Fibroblast of skin of right quadriceps (primary cell): ENCODE measurements at regions not wholly inside any gene's neighbourhood (a gene's known extent, or its start where the extent isn't known, plus 50 kb on each side); places are given as distances from the start of the nearest gene placed in this dataset.
A peak's percentile ranks its signal among the peaks of the same experiment; 100 is the strongest.
"Not testable (repeated sequence)": the region's sequence is repeated elsewhere in the genome, so short reads cannot be mapped to it uniquely, and the experiment has no call there.

Experiments used
- DNase-seq: peaks from one replicate; pipeline ENCODE4 v3.0.0-alpha.2; 2013

DNA sequence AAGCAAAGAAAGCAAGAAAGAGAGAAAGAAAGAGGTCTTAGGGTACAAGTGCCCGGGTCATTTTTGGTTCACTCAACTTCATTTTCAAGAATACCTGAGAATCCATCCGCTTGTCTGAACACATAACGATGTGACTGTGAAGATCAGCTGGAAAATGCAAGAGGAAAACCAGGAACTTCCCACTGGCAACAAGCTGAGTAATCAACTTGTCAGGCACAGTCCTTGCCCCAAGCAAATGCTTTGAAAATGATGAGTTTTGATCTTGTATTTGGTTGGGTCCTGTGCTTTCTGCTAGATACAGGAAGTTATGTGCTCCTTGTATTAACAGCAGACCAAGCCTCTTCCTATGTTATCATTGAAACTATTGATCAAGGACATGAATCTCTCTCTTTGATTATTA lies 239.1 kb downstream of the ASMT start:
- DNase-seq, result no peak

DNA sequence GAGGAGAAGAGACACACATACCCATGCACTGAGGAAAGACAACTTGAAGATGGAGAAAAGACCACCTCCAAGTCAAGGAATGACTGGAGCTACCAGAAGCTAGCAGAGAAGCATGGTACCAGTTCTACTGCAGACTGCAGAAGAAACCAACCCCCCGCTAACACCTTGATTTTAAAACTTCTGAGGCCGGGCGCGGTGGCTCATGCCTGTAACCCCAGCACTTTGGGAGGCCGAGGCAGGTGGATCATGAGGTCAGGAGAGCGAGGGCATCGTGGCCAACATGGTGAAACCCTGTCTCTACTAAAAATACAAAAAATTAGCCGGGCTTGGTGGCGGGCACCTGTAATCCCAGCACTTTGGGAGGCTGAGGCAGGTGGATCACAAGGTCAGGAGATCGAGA lies 240.0 kb downstream of the ASMT start:
- not testable (repeated sequence) for DNase-seq

DNA sequence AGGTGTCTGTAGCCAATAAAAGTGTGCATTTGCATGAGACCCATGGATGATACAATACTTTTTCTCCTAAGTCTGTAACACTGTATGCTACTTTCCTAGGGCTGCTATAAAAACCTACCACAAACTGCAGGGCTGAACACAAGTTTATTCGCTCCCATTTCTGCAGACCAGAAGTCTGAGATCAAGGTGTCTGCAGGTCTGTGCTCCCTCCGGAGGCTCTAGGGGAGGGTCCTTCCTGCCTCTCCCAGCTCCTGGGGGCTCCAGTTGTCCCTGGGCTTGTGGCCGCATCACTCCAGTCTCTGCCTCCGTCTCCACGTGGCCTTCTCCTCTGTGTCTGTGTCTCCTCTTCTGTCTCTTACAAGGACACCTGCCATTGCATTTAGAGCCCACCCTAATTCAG lies 244.4 kb downstream of the ASMT start:
- not testable (repeated sequence) for DNase-seq

DNA sequence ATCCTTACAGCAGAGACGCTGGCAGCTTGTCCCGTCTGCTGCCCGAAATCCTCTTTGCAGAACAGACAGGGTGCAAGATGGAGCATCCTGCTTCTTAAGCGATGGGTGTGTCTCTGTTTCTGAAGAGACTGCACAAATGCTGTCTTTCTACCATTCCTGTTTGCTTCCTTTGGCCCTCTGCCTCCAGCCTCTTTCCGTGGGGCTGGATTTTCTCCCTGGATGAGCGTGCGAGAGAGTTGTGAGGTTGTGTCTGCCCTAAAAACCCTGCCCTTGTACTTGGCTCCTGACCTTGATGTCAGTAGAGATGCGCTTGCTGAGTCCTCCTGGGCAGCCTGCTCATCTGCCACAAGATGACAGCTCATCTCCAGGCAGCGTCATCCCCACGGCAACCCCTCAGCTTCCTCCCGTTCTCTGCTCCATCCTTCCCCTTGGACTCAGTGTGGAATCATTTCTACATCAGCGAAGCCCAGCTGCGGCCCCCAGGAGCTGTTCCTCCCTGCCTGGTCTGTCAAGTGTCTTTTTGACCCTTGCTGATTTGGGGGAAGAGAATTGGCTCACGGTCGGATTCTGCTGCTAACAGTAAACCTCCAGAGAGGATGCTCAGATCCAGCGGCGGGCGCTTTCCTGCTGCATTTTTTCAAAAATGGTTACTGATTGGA lies 246.2 kb downstream of the ASMT start:
- DNase-seq, result no peak

DNA sequence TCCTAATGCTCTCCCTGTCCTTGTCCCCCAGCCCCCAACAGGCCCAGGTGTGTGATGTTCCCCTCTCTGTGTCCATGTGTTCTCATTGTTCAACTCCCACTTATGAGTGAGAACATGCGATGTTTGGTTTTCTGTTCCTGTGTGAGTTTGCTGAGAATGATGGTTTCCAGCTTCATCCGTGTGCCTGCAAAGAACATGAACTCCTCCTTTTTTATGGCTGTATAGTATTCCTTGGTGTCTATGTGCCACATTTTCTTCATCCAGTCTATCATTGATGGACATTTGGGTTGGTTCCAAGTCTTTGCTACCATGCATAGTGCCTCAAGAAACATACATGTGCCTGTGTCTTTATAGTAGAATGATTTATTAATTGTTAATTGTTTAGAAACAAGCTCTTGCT lies 249.1 kb downstream of the ASMT start:
- DNase-seq, result not testable (repeated sequence)

DNA sequence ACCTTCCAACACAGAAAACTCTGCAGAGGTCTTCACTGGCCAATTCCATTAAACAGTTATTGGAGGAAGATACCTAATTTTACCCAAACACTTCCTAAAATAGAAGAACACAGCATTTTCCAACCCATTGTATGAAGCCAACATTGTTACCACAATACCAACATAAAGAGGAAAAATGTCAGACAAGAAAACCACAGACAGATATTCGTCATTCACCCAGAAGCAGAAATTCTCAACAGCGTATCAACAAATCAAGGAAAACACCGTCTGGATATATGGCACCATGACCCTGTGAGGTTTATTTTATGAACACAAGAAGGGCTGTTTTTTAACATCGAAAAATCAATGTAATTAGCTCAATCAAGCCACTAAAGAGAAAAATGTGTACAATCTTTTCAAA lies 255.6 kb downstream of the ASMT start:
- peak; percentile 4 for DNase-seq

DNA sequence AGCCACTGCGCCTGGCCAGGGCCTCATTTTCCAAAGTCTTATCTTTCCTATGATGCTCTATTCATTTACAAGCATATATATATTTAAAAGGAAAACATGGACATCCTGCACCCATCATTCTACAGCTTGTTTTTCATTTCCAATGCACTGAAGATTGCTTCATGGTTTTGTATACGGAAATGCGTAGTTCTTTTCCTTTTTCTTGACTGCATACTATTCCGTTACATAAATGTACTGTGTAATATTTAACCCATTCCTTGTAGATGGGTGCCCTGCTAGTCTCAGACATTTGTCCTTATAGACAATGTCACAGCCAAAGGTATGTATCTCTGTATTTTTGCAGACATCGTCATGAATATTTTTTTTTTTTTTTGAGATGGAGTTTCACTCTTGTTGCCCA lies 257.0 kb downstream of the ASMT start:
- DNase-seq, result no peak

DNA sequence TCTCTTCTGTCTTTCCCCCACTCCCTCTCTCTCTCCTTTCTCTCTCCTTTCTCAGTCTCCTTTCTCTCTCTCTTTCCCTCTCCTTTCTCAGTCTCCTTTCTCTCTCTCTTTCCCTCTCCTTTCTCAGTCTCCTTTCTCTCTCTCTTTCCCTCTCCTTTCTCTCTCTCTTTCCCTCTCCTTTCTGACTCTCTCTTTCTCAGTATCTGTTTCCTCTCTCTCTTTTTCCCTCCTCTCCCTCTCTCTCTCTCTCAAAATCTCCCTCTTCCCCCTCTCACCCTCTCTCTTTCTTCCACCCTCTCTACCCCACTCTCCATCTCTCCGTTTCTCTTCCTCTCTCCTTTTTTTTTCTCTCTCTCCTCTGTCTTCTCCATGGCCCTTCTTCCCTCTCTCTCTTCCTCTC lies 258.8 kb downstream of the ASMT start:
- DNase-seq, result no peak

DNA sequence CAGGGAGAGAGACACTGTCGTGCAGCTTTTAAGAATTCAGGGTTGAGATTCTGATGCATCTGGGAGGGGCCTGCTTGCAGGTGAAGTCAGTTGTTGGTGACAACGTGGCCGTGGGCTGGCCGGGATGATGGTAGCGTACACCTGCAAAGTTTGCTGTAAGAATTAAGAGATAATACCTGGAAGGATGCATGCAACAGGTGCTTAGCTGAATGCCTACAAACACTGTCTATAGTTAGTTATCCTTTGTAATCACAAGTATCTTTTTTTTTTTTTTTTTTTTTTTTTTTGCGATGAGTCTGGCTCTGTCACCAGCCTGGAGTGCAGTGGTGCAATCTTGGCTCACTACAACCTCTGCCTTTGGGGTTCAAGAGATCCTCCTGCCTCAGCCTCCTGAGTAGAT lies 259.6 kb downstream of the ASMT start:
- DNase-seq, result no peak

DNA sequence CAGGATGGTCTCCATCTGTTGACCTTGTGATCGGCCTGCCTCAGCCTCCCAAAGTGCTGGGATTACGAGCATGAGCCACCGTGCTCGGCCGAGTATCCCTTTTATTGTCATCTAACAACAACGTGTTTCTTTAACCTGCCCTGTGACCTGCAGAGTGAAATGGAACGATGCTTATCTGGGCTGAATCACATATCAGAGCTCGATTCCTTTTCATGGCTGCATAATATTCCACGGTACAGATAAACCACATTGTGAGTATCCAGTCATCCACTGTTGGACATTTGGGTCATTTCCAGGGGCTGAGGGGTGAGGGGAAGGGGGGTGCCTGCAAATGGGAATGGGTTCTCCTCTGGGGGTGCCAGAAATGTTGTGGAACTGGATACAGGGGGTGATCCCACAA lies 260.0 kb downstream of the ASMT start:
- no peak for DNase-seq

DNA sequence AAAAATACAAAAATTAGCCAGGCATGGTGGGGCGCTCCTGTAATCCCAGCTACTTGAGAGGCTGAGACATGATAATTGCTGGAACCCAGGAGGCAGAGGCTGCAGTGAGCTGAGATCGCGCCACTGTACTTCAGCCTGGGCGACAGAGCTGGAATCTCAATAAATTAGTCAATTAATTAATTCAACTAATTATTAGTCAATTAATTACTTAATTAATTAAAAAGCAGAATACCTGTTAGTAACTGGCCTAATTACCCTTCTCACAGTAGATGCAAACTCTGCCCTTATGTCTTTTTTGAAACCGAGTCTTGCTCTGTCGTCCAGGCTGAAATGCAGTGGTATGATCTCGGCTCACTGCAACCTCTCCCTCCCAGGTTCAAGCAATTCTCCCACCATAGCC lies 261.2 kb downstream of the ASMT start:
- no peak for DNase-seq

DNA sequence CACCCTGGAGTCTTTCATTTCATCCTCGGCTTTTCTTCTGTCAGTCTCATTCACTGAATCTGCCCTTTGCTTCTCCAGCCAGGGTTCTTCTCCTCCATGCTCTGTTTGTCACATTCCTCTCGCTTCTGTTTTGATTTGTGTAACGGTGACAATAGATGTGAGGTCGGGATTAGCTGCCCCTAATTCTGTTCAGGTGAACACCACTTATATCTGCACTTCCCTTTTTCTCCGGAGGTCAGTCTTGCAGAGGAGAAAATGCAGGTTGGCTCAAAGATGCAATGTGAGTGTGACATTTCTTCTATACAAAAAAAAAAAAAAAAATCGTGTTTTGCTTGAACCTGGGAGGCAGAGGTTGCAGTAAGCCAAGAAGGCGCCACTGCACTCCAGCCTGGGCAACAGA lies 262.9 kb downstream of the ASMT start:
- no peak for DNase-seq

DNA sequence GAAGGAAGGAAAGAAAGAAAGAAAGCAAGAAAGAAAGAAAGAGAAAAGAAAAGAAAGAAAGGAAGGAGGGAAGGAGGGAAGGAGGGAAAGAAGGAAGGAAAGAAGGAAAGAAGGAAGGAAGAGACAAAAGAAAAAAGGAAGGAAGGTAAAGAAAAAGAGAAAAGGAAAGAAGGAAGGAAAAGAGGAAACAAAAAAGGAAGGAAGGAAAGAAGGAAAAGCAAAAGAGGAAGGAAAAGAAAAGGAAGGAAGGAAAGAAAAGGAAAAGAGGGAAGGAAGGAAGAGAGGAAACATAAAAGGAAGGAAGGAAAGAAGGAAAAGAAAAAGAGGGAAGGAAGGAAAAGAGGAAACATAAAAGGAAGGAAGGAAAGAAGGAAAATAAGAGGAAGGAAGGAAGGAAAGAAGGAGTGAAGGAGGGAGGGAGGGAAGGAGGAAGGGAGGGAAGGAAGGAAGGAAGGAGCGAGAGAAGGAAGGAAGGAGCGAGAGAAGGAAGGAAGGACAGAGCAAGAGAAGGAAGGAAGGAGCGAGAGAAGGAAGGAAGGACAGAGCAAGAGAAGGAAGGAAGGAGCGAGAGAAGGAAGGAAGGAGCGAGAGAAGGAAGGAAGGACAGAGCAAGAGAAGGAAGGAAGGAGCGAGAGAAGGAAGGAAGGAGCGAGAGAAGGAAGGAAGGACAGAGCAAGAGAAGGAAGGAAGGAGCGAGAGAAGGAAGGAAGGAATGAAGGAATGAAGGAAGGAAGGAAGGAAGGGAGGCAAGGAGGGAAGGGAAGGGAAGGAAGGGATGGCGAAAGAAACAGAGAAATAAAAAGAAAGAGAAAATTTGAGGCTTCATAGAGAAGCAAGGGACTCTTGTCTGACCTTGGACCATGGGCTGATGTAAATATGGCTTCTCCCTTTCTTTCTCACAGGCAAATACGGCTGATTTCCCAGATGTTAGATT lies 266.3 kb downstream of the ASMT start:
- DNase-seq, result not testable (repeated sequence)

DNA sequence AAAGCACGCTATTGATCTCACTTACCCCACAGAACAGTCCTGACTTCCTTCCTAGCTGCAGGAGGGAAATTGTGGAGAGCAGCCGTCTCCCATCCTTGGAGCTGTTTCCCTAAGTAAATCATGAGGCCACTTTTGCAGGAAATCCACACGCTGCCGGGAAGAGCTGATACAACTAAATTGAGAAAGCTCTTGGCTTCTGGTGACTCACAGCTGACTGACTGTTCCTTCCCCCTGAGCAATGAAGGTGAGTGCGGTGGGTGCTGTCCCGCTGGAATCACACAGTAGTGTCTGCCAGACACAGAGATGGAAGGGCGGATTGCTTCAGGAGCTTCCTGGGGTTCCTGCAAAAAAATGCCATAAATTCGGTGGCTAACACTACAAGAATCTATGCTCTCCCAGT lies 268.9 kb downstream of the ASMT start:
- peak; percentile 68 for DNase-seq

DNA sequence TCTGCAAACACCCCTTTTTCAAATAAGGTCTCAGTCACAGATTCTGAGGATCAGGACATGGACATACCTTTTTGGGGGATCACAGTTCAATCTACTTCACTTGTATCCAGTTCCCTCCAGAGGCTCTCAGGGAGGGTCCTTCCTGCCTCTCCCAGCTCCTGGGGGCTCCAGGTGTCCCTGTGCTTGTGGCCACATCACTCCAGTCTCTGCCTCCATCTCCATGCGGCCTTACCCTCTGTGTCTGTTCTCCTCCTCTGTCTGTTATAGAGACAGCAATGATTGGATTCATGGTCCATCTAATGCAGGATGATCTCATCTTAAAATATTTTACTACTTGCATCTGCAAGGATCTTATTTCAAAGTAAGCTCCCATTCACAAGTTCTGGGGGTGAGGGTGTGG lies 269.6 kb downstream of the ASMT start:
- DNase-seq, result no peak

DNA sequence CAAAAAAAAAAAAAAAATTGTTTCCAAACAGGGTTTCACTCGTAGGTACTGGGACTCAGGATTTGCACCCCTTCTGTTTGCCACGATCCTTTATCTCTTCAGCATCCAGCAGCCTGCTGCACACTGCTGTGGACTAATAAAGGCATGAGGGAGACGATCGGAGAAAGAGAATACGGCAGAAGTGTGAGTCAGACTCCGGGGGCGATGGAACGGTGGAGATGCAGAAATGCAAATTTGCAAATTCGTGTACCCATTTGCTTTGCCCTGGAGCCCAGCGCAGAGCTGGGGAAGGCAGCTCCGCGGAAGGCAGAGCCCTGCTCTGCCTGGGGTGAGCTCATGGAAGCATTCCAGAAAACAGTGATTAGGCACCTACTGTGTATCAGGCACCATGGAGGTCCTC lies 270.3 kb downstream of the ASMT start:
- DNase-seq, result no peak

DNA sequence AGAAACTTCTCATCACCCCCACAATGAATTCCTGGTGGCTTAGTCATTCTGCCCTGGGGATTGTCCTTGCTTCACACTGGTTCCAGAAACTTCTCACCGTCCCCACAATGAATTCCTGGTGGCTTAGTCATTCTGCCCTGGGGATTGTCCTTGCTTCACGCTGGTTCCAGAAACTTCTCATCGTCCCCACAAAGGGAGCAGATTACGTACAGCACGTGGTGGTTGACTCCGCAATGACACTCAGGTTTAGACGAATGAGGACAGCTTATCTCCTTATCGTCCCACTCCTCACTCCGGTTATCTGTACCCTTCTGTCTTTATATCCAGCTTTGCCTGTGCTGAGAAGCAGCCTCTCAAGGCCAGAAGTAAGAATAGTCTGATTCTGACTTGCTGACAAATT lies 273.4 kb downstream of the ASMT start:
- DNase-seq, result not testable (repeated sequence)

DNA sequence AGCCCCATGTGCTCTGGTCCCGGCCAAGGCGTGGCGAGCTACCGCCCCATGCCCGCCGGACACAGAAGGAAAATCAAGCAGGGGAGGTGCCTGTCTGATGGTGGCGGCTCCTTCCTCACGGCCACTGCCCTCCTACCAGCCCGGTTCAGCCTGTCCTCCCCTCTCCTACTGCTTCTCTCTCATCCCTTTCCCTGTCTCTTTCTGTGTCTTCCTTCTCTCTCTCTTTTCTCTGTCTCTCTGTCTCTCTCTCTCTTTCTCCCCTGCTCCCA lies 279.1 kb downstream of the ASMT start:
- DNase-seq, result no peak

DNA sequence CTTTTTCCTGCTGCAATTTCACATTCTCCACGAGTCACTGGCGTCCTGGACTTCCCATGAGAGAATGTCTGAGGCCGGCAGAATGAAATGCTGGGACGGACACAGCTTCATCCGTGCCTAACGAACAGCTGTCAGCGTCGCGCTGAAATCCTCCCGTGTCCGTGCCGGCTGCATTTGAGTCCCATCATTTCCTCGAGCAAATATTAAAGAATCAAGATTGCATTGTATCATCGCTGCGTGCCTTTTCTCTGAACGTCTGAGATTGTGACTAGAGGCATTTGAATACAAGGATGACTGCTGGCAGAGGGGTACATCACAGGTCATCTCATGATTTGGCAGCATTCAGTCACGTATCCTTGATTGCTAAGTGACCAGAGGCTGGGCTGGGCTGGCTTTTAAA lies 279.9 kb downstream of the ASMT start:
- no peak for DNase-seq

DNA sequence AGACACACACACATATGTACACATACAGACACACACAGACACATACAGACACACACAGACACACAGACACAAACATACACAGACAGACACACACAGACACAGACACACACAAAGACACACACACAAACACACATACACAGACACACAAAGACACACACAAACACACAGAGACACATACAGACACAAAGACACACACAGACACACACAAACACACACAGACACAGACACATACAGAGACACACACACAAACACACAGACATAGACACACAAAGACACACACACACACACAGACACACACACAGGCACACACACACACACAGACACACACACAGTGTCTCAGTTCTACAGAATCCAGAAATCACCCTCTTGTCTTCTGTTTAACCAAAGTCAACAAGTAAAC lies 280.7 kb downstream of the ASMT start:
- no peak for DNase-seq

DNA sequence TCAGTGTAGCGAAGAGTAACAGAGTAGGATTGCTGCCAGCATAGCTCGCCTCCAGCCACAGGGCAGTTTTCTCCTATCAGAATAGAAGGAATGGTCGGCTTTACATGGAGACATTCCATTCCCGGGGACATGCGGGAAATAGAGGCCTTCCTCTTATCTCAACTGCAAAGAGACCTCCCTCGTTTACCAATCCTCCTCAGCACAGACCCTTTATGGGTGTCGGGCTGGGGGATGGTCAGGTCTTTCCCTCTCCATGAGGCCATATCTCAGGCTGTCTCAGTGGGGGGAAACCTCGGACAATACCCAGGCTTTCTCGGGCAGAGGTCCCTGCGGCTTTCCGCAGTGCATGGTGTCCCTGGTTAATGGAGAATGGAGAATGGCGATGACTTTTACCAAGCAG lies 285.0 kb downstream of the ASMT start:
- no peak for DNase-seq

DNA sequence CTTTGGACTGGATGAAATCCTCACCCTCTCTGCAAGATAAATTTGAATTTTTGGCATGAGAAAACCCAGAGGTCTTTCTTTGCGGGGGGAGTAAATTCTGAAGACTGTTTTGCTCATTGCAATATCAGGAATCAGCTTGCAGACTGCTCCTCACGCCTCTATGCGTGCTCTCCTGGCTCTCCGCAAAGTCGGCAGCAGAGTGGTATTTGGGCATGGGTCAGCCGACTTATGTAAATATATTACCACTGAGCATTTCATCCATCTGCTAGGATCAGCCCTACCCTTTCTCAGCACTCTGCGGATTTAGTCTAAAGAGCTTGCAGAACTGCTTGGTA lies 288.0 kb downstream of the ASMT start:
- no peak for DNase-seq

DNA sequence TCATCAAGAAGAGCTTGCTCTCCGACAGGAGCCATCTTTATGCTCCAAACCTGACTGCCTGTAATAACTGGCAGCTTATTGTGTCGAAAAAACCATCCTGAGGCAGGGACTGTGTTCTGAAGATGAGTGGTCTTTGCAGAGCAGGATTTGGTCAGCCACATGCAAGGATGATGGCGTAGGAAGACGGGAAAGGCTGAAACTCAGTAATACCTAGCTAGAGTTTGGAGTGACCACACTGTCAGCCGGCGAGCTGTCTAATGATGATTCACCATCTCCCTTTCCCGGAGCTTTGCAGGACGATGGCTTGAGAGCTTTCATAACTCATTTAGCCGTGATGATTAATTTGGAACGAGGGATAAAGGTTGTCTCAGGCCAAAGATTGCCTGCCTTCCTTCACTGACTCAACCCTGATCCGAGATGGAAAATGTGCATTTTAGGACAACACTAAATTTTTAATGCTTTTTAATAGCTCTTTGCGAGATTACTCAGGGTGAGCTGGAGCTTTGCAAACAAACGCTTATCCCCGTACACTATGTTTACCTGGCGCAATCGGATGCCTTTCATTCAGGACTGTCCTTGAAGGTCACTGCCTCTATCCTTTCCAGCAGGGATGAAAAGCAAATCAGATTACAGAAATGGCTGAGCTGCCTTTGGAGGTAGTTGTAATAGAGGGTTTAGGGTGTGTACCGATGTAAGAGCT lies 288.5 kb downstream of the ASMT start:
- peak; percentile 74 for DNase-seq

DNA sequence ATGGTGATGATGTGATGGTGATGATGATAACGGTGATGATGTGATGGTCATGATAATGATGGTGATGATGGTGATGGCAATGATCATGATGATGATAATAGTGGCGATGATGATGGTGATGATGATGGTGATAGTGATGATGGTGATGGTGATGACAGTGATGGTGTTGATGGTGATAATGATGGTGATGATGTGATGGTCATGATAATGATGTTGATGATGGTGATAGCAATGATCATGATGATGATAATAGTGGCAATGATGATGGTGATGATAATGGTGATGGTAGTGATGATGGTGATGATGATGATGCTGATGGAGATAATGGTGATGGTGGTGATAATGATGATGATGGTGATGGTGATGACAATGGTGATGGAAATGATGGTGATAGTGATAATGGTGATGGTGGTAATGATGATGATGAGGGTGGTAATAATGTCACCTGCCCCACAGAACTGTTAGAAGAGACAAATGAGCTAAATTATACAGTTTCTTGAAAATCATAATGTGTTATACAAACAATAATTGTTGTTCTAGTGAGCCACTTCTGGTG lies 289.9 kb downstream of the ASMT start:
- no peak for DNase-seq
